ENCODE measurements at regions not wholly inside any gene's neighbourhood (a gene's known extent, or its start where the extent isn't known, plus 50 kb on each side); places are given as distances from the start of the nearest gene placed in this dataset.

- Histone ChIP-seq H3K27ac (no peak overlapping the region), H3K4me3 (no peak overlapping the region), H3K9ac (ENCODE audit: insufficient read length) (no peak overlapping the region), H3K9me3 (ENCODE audit: low read depth, low read length) (no peaks in the 10 kb centered on the region), H3K36me3 (ENCODE audit: insufficient read depth, low read length) (no peaks in the 10 kb centered on the region)
- DNase-seq (ENCODE audit: low read depth, low spot score) = no peak
- no peak for TF ChIP-seq EZH2 (IDR thresholded peaks at IDR 0.05)
- no peak for TF ChIP-seq POLR2AphosphoS5 (IDR thresholded peaks at IDR 0.05; ENCODE audit: borderline replicate concordance, low read depth, low read length)
- TF ChIP-seq FOXP2 (optimal IDR thresholded peaks at IDR 0.05; ENCODE audit: control extremely low read depth, extremely low read length, insufficient read depth) = no peak
Measured at GRCh38 chr1:95733671-95734070, 499.7 kb downstream of the RWDD3 start.

GRCh38 chr1:95734560-95734959, 500.6 kb downstream of the RWDD3 start:
- H3K4me3 ChIP-seq = no peak overlapping the region
- no peaks in the 10 kb centered on the region for H3K9me3 ChIP-seq (ENCODE audit: low read depth, low read length)
- TF ChIP-seq FOXP2 (optimal IDR thresholded peaks at IDR 0.05; ENCODE audit: control extremely low read depth, extremely low read length, insufficient read depth) = no peak
- TF ChIP-seq POLR2AphosphoS5 (IDR thresholded peaks at IDR 0.05; ENCODE audit: borderline replicate concordance, low read depth, low read length) = no peak
- no peak for TF ChIP-seq EZH2 (IDR thresholded peaks at IDR 0.05)
- H3K27ac ChIP-seq = no peak overlapping the region
- H3K36me3 ChIP-seq (ENCODE audit: insufficient read depth, low read length) = no peaks in the 10 kb centered on the region
- H3K9ac ChIP-seq (ENCODE audit: insufficient read length) = no peak overlapping the region
- DNase-seq (ENCODE audit: low read depth, low spot score) = no peak

GRCh38 chr1:95742591-95743089, 508.6 kb downstream of the RWDD3 start:
- no peaks in the 10 kb centered on the region for H3K9me3 ChIP-seq (ENCODE audit: low read depth, low read length)
- H3K27ac ChIP-seq = no peak overlapping the region
- H3K36me3 ChIP-seq (ENCODE audit: insufficient read depth, low read length) = no peaks in the 10 kb centered on the region
- TF ChIP-seq FOXP2 (optimal IDR thresholded peaks at IDR 0.05; ENCODE audit: control extremely low read depth, extremely low read length, insufficient read depth) (no peak), EZH2 (IDR thresholded peaks at IDR 0.05) (no peak), POLR2AphosphoS5 (IDR thresholded peaks at IDR 0.05; ENCODE audit: borderline replicate concordance, low read depth, low read length) (no peak)
- no peak overlapping the region for H3K4me3 ChIP-seq
- H3K9ac ChIP-seq (ENCODE audit: insufficient read length) = no peak overlapping the region
- no peak for DNase-seq (ENCODE audit: low read depth, low spot score)

- Histone ChIP-seq H3K9me3 (ENCODE audit: low read depth, low read length) (no peaks in the 10 kb centered on the region), H3K4me3 (no peak overlapping the region), H3K27ac (no peak overlapping the region), H3K36me3 (ENCODE audit: insufficient read depth, low read length) (no peaks in the 10 kb centered on the region), H3K9ac (ENCODE audit: insufficient read length) (no peak overlapping the region)
- TF ChIP-seq POLR2AphosphoS5 (IDR thresholded peaks at IDR 0.05; ENCODE audit: borderline replicate concordance, low read depth, low read length) (no peak), FOXP2 (optimal IDR thresholded peaks at IDR 0.05; ENCODE audit: control extremely low read depth, extremely low read length, insufficient read depth) (no peak), EZH2 (IDR thresholded peaks at IDR 0.05) (no peak)
- no peak for DNase-seq (ENCODE audit: low read depth, low spot score)
Measured at GRCh38 chr1:95744731-95745130, 510.7 kb downstream of the RWDD3 start.

- no peaks in the 10 kb centered on the region for H3K9me3 ChIP-seq (ENCODE audit: low read depth, low read length)
- no peak overlapping the region for H3K9ac ChIP-seq (ENCODE audit: insufficient read length)
- TF ChIP-seq EZH2 (IDR thresholded peaks at IDR 0.05) (no peak), POLR2AphosphoS5 (IDR thresholded peaks at IDR 0.05; ENCODE audit: borderline replicate concordance, low read depth, low read length) (no peak), FOXP2 (optimal IDR thresholded peaks at IDR 0.05; ENCODE audit: control extremely low read depth, extremely low read length, insufficient read depth) (no peak)
- H3K27ac ChIP-seq = no peak overlapping the region
- H3K4me3 ChIP-seq = no peak overlapping the region
- no peaks in the 10 kb centered on the region for H3K36me3 ChIP-seq (ENCODE audit: insufficient read depth, low read length)
- DNase-seq (ENCODE audit: low read depth, low spot score) = no peak
Measured at GRCh38 chr1:95752515-95753381, 518.7 kb downstream of the RWDD3 start.

- DNase-seq (ENCODE audit: low read depth, low spot score) = no peak
- TF ChIP-seq EZH2 (IDR thresholded peaks at IDR 0.05) = no peak
- no peak for TF ChIP-seq POLR2AphosphoS5 (IDR thresholded peaks at IDR 0.05; ENCODE audit: borderline replicate concordance, low read depth, low read length)
- TF ChIP-seq FOXP2 (optimal IDR thresholded peaks at IDR 0.05; ENCODE audit: control extremely low read depth, extremely low read length, insufficient read depth) = no peak
- H3K36me3 ChIP-seq (ENCODE audit: insufficient read depth, low read length) = no peaks in the 10 kb centered on the region
- H3K4me3 ChIP-seq = no peak overlapping the region
- H3K9ac ChIP-seq (ENCODE audit: insufficient read length) = no peak overlapping the region
- H3K9me3 ChIP-seq (ENCODE audit: low read depth, low read length) = no peaks in the 10 kb centered on the region
- no peak overlapping the region for H3K27ac ChIP-seq
Measured at GRCh38 chr1:95753382-95754016, 519.5 kb downstream of the RWDD3 start.

- Histone ChIP-seq H3K4me3 (no peak overlapping the region), H3K9ac (ENCODE audit: insufficient read length) (no peak overlapping the region), H3K36me3 (ENCODE audit: insufficient read depth, low read length) (no peaks in the 10 kb centered on the region), H3K9me3 (ENCODE audit: low read depth, low read length) (no peaks in the 10 kb centered on the region), H3K27ac (no peak overlapping the region)
- DNase-seq (ENCODE audit: low read depth, low spot score) = no peak
- no peak for TF ChIP-seq FOXP2 (optimal IDR thresholded peaks at IDR 0.05; ENCODE audit: control extremely low read depth, extremely low read length, insufficient read depth)
Measured at GRCh38 chr1:95754412-95754811, 520.4 kb downstream of the RWDD3 start.

GRCh38 chr1:95766036-95766435, 532.0 kb downstream of the RWDD3 start:
- DNase-seq (ENCODE audit: low read depth, low spot score) = no peak
- Histone ChIP-seq H3K9me3 (ENCODE audit: low read depth, low read length) (no peaks in the 10 kb centered on the region), H3K36me3 (ENCODE audit: insufficient read depth, low read length) (no peaks in the 10 kb centered on the region), H3K27ac (no peak overlapping the region), H3K9ac (ENCODE audit: insufficient read length) (no peak overlapping the region), H3K4me3 (no peak overlapping the region)
- TF ChIP-seq POLR2AphosphoS5 (IDR thresholded peaks at IDR 0.05; ENCODE audit: borderline replicate concordance, low read depth, low read length) = no peak
- no peak for TF ChIP-seq FOXP2 (optimal IDR thresholded peaks at IDR 0.05; ENCODE audit: control extremely low read depth, extremely low read length, insufficient read depth)
- no peak for TF ChIP-seq EZH2 (IDR thresholded peaks at IDR 0.05)

All from SK-N-MC (cell line).